PFSK-1 (cell line): ENCODE measurements at regions not wholly inside any gene's neighbourhood (a gene's known extent, or its start where the extent isn't known, plus 50 kb on each side); places are given as distances from the start of the nearest gene placed in this dataset.

Experiments used
- POLR2AphosphoS5 ChIP-seq: IDR thresholded peaks from 2 replicates; pipeline ENCODE4 v1.6.1; 2012; ENCODE audit warnings: low read depth, mild to moderate bottlenecking, control low read depth, low read length, moderate library complexity
- SIN3A ChIP-seq: IDR thresholded peaks from 2 replicates; pipeline ENCODE4 v1.6.1; 2012; ENCODE audit warnings: mild to moderate bottlenecking, low read length, moderate library complexity, borderline replicate concordance; ENCODE audit not compliant: insufficient read depth
- TAF1 ChIP-seq: IDR thresholded peaks from 2 replicates; pipeline ENCODE4 v1.6.1; 2012; ENCODE audit warnings: low read length, control low read depth, borderline replicate concordance; ENCODE audit not compliant: insufficient read depth

GRCh38 chr4:63302078-63302477 lies 1107.2 kb downstream of the TECRL start:
- TF ChIP-seq TAF1 (no peak), POLR2AphosphoS5 (no peak), SIN3A (no peak)
